ENCODE measurements at regions not wholly inside any gene's neighbourhood (a gene's known extent, or its start where the extent isn't known, plus 50 kb on each side); places are given as distances from the start of the nearest gene placed in this dataset.

DNA sequence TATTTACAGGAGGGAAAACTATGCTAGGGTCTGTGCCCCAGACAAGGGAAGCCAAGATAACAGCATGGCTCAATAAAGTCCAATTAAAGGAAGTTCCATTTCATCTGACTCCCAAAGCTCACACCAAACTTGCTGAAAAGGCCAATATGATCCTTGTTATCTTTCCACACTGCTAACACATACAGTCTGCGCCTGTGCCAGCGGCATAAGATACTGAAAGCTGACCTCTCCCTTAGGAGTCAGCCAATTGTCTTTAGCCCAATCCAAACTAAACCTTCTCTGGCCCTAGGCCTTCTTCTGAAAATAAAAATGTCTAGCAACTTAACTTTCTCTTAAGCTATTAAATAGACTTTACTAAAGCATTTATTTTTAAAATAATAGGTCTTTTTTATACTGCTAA is 179.0 kb upstream of the PLD5 start:
- TF ChIP-seq, protein P1, sequence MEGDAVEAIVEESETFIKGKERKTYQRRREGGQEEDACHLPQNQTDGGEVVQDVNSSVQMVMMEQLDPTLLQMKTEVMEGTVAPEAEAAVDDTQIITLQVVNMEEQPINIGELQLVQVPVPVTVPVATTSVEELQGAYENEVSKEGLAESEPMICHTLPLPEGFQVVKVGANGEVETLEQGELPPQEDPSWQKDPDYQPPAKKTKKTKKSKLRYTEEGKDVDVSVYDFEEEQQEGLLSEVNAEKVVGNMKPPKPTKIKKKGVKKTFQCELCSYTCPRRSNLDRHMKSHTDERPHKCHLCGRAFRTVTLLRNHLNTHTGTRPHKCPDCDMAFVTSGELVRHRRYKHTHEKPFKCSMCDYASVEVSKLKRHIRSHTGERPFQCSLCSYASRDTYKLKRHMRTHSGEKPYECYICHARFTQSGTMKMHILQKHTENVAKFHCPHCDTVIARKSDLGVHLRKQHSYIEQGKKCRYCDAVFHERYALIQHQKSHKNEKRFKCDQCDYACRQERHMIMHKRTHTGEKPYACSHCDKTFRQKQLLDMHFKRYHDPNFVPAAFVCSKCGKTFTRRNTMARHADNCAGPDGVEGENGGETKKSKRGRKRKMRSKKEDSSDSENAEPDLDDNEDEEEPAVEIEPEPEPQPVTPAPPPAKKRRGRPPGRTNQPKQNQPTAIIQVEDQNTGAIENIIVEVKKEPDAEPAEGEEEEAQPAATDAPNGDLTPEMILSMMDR (IDR thresholded peaks at IDR 0.05; ENCODE audit: control extremely low read depth in 1 of 3, insufficient read depth in 1 of 3, low read depth in 1 of 3, low read length in 3 of 3) = no peak
- TF ChIP-seq EZH2 (IDR thresholded peaks at IDR 0.05; ENCODE audit: low read depth, low read length, severe bottlenecking) (no peak), NANOG (IDR thresholded peaks at IDR 0.05; ENCODE audit: insufficient read depth, low read depth, low read length, poor library complexity, severe bottlenecking) (no peak), KDM4A (IDR thresholded peaks at IDR 0.05; ENCODE audit: low read depth, low read length, severe bottlenecking) (no peak), CEBPB (IDR thresholded peaks at IDR 0.05; ENCODE audit: low read depth, low read length) (no peak)
- TF ChIP-seq, protein P2, sequence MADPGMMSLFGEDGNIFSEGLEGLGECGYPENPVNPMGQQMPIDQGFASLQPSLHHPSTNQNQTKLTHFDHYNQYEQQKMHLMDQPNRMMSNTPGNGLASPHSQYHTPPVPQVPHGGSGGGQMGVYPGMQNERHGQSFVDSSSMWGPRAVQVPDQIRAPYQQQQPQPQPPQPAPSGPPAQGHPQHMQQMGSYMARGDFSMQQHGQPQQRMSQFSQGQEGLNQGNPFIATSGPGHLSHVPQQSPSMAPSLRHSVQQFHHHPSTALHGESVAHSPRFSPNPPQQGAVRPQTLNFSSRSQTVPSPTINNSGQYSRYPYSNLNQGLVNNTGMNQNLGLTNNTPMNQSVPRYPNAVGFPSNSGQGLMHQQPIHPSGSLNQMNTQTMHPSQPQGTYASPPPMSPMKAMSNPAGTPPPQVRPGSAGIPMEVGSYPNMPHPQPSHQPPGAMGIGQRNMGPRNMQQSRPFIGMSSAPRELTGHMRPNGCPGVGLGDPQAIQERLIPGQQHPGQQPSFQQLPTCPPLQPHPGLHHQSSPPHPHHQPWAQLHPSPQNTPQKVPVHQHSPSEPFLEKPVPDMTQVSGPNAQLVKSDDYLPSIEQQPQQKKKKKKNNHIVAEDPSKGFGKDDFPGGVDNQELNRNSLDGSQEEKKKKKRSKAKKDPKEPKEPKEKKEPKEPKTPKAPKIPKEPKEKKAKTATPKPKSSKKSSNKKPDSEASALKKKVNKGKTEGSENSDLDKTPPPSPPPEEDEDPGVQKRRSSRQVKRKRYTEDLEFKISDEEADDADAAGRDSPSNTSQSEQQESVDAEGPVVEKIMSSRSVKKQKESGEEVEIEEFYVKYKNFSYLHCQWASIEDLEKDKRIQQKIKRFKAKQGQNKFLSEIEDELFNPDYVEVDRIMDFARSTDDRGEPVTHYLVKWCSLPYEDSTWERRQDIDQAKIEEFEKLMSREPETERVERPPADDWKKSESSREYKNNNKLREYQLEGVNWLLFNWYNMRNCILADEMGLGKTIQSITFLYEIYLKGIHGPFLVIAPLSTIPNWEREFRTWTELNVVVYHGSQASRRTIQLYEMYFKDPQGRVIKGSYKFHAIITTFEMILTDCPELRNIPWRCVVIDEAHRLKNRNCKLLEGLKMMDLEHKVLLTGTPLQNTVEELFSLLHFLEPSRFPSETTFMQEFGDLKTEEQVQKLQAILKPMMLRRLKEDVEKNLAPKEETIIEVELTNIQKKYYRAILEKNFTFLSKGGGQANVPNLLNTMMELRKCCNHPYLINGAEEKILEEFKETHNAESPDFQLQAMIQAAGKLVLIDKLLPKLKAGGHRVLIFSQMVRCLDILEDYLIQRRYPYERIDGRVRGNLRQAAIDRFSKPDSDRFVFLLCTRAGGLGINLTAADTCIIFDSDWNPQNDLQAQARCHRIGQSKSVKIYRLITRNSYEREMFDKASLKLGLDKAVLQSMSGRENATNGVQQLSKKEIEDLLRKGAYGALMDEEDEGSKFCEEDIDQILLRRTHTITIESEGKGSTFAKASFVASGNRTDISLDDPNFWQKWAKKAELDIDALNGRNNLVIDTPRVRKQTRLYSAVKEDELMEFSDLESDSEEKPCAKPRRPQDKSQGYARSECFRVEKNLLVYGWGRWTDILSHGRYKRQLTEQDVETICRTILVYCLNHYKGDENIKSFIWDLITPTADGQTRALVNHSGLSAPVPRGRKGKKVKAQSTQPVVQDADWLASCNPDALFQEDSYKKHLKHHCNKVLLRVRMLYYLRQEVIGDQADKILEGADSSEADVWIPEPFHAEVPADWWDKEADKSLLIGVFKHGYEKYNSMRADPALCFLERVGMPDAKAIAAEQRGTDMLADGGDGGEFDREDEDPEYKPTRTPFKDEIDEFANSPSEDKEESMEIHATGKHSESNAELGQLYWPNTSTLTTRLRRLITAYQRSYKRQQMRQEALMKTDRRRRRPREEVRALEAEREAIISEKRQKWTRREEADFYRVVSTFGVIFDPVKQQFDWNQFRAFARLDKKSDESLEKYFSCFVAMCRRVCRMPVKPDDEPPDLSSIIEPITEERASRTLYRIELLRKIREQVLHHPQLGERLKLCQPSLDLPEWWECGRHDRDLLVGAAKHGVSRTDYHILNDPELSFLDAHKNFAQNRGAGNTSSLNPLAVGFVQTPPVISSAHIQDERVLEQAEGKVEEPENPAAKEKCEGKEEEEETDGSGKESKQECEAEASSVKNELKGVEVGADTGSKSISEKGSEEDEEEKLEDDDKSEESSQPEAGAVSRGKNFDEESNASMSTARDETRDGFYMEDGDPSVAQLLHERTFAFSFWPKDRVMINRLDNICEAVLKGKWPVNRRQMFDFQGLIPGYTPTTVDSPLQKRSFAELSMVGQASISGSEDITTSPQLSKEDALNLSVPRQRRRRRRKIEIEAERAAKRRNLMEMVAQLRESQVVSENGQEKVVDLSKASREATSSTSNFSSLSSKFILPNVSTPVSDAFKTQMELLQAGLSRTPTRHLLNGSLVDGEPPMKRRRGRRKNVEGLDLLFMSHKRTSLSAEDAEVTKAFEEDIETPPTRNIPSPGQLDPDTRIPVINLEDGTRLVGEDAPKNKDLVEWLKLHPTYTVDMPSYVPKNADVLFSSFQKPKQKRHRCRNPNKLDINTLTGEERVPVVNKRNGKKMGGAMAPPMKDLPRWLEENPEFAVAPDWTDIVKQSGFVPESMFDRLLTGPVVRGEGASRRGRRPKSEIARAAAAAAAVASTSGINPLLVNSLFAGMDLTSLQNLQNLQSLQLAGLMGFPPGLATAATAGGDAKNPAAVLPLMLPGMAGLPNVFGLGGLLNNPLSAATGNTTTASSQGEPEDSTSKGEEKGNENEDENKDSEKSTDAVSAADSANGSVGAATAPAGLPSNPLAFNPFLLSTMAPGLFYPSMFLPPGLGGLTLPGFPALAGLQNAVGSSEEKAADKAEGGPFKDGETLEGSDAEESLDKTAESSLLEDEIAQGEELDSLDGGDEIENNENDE (IDR thresholded peaks at IDR 0.05; ENCODE audit: insufficient replicate concordance, low read length) = no peak
